Endothelial cell of umbilical vein (primary cell): ENCODE measurements at regions not wholly inside any gene's neighbourhood (a gene's known extent, or its start where the extent isn't known, plus 50 kb on each side); places are given as distances from the start of the nearest gene placed in this dataset.

ENCODE experiments used
- CTCF ChIP-seq, 2 donors: IDR thresholded peaks; 1 replicate in 1 of 2; 2 replicates in 1 of 2; pipeline ENCODE4 v1.5.1; 2011; ENCODE audit warnings: low read length in 2 of 2, mild to moderate bottlenecking in 2 of 2, moderate library complexity in 2 of 2, control low read depth in 1 of 2, inconsistent platforms in 1 of 2, low read depth in 1 of 2; ENCODE audit not compliant: insufficient read depth in 1 of 2; ENCODE audit errors: extremely low read depth in 1 of 2
- EZH2 ChIP-seq: IDR thresholded peaks from 2 replicates; pipeline ENCODE4 v1.6.1; 2012; ENCODE audit warnings: borderline replicate concordance, low read depth, mild to moderate bottlenecking, moderate library complexity, low read length, inconsistent platforms; ENCODE audit not compliant: severe bottlenecking
- POLR2A ChIP-seq: IDR thresholded peaks from 2 replicates; pipeline ENCODE4 v1.6.1; 2012; ENCODE audit warnings: low read depth, mild to moderate bottlenecking, control low read depth, low read length

- TF ChIP-seq CTCF (IDR thresholded peaks at IDR 0.05; ENCODE audit: extremely low read depth in 1 of 2, insufficient read depth in 1 of 2, low read depth in 1 of 2, low read length in 2 of 2) (no peak), EZH2 (no peak), POLR2A (no peak)
Measured at GRCh38 chr4:101621120-101621519, 169.4 kb upstream of the BANK1 start.
